Gastroesophageal sphincter (tissue), 3 donors: ENCODE measurements at regions not wholly inside any gene's neighbourhood (a gene's known extent, or its start where the extent isn't known, plus 50 kb on each side); places are given as distances from the start of the nearest gene placed in this dataset.

Source experiments
- POLR2AphosphoS5 ChIP-seq: sonication (generic); formaldehyde crosslinking; IDR thresholded peaks from one replicate; pipeline ENCODE4 v1.6.1; 2017; ENCODE audit warnings: antibody characterized with exemption
- TF ChIP-seq, protein P1 (sequence below), 4 experiments: fragments of 200-600 bp in 2 of 4; fragments of 450-650 bp in 2 of 4; sonication (generic) in 1 of 4; IDR thresholded peaks; one replicate each; pipeline ENCODE4 v1.5.1; 2017 to 2019; ENCODE audit warnings: antibody characterized with exemption in 4 of 4, mild to moderate bottlenecking in 2 of 4, moderate library complexity in 2 of 4

DNA sequence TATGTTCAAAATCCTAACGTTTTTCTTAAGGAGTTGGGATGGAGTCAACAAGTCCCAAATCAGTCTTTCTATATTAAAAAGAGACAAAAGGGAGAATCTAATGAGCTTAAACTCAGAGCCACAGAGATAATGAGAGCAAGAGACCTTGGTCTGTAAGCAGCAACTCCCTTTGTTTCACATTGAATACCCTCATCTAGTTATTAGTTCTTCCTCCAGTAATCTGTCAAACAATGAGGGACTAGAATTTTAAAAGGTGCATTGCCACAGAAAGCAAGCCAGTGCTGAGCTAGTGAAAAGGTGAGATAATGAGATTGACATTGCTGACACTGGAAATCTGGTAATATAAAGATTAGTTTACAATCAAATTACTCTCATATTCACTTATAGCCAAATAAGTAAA is 718.6 kb downstream of the DACH1 start:
- TF ChIP-seq POLR2AphosphoS5: no peak
- TF ChIP-seq, protein P1, sequence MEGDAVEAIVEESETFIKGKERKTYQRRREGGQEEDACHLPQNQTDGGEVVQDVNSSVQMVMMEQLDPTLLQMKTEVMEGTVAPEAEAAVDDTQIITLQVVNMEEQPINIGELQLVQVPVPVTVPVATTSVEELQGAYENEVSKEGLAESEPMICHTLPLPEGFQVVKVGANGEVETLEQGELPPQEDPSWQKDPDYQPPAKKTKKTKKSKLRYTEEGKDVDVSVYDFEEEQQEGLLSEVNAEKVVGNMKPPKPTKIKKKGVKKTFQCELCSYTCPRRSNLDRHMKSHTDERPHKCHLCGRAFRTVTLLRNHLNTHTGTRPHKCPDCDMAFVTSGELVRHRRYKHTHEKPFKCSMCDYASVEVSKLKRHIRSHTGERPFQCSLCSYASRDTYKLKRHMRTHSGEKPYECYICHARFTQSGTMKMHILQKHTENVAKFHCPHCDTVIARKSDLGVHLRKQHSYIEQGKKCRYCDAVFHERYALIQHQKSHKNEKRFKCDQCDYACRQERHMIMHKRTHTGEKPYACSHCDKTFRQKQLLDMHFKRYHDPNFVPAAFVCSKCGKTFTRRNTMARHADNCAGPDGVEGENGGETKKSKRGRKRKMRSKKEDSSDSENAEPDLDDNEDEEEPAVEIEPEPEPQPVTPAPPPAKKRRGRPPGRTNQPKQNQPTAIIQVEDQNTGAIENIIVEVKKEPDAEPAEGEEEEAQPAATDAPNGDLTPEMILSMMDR (IDR thresholded peaks at IDR 0.05): no peak
